Endothelial cell of umbilical vein (primary cell): ENCODE measurements at regions not wholly inside any gene's neighbourhood (a gene's known extent, or its start where the extent isn't known, plus 50 kb on each side); places are given as distances from the start of the nearest gene placed in this dataset.

Experiments used
- BruUV-seq: library from RNA; stranded (reverse); fragments of 400-500 nt; replicated peaks from 2 replicates; lab custom pipeline; 2021; lab: Mats Ljungman, UMichigan
- CTCF ChIA-PET: fragments of 300-600, 350-600 bp; sonication (Branson Sonifier 250); formaldehyde crosslinking; loops from one replicate; lab custom pipeline; 2021; ENCODE audit warnings: antibody characterized with exemption, inconsistent platforms; lab: Charles Lee
- POLR2A ChIA-PET: fragments of 300-600, 350-600 bp; sonication (Branson Sonifier 250); formaldehyde crosslinking; loops from one replicate; lab custom pipeline; 2021; ENCODE audit warnings: antibody characterized with exemption, inconsistent platforms; lab: Charles Lee
- DNase-seq: peaks from one replicate; pipeline ENCODE4 v3.0.0-alpha.2; 2011; ENCODE audit warnings: low read depth, low spot score
- FAIRE-seq: peaks from 2 replicates; lab custom pipeline; 2011; peaks lifted over from hg19 to GRCh38; lab: Jason Lieb, UNC
- H2AFZ ChIP-seq: 2 replicates; pipeline ENCODE4 v1.6.0; 2012; ENCODE audit warnings: low read depth, low read length, control low read depth, inconsistent platforms
- H3K27ac ChIP-seq: 2 replicates; pipeline ENCODE4 v1.5.1; 2011; ENCODE audit warnings: low read depth, mild to moderate bottlenecking, control low read depth, low read length, moderate library complexity; ENCODE audit not compliant: insufficient read depth
- H3K27me3 ChIP-seq, 2 experiments: 2 replicates each; pipeline versions ENCODE4 v1.6.0 to v1.6.1; 2011; ENCODE audit warnings: low read length in 2 of 2, mixed read lengths in 1 of 2; ENCODE audit not compliant: control insufficient read depth in 2 of 2, insufficient read depth in 2 of 2
- H3K36me3 ChIP-seq, 2 experiments: 2 replicates in 1 of 2; 3 replicates in 1 of 2; pipeline ENCODE4 v1.5.1; 2011; ENCODE audit warnings: low read length in 2 of 2, mild to moderate bottlenecking in 1 of 2, moderate library complexity in 1 of 2; ENCODE audit not compliant: control insufficient read depth in 2 of 2, insufficient read depth in 2 of 2; ENCODE audit errors: extremely low read depth in 1 of 2
- H3K4me1 ChIP-seq: 3 replicates; pipeline ENCODE4 v1.5.1; 2011; ENCODE audit warnings: mild to moderate bottlenecking, low read length; ENCODE audit not compliant: control insufficient read depth, insufficient read depth; ENCODE audit errors: extremely low read depth
- H3K4me2 ChIP-seq: 2 replicates; pipeline ENCODE4 v1.6.1; 2011; ENCODE audit warnings: low read length, control low read depth, mixed read lengths; ENCODE audit not compliant: insufficient read depth
- H3K4me3 ChIP-seq, 3 experiments: fragments of 200-600 bp in 1 of 3; sonication (generic), shearing (Covaris generic) in 1 of 3; replicated peaks in 1 of 3; 2 replicates each; pipeline ENCODE4 v1.5.1; 2011 to 2016; ENCODE audit warnings: control low read depth in 3 of 3, low read length in 3 of 3, mild to moderate bottlenecking in 2 of 3, inconsistent platforms in 1 of 3, low read depth in 1 of 3, moderate library complexity in 1 of 3; ENCODE audit not compliant: insufficient read depth in 1 of 3
- H3K79me2 ChIP-seq: 2 replicates; pipeline ENCODE4 v1.6.0; 2012; ENCODE audit warnings: low read length, inconsistent platforms; ENCODE audit not compliant: control insufficient read depth, insufficient read depth
- H3K9ac ChIP-seq: replicated peaks from 2 replicates; pipeline ENCODE3; 2011; ENCODE audit warnings: low read length, control low read depth; ENCODE audit not compliant: insufficient read depth; ENCODE audit errors: extremely low read depth
- H3K9me1 ChIP-seq: replicated peaks from 3 replicates; pipeline ENCODE4 v1.6.0; 2011; ENCODE audit warnings: mild to moderate bottlenecking, low read length; ENCODE audit not compliant: control insufficient read depth, insufficient read depth; ENCODE audit errors: extremely low read depth
- H3K9me3 ChIP-seq: replicated peaks from 2 replicates; pipeline ENCODE4 v1.5.1; 2012; ENCODE audit warnings: low read length, inconsistent platforms; ENCODE audit not compliant: control insufficient read depth, insufficient read depth
- H4K20me1 ChIP-seq: replicated peaks from 2 replicates; pipeline ENCODE3; 2011; ENCODE audit warnings: mild to moderate bottlenecking, low read length; ENCODE audit not compliant: control insufficient read depth, insufficient read depth; ENCODE audit errors: extremely low read depth
- EZH2 ChIP-seq: IDR thresholded peaks from 2 replicates; pipeline ENCODE4 v1.6.1; 2012; ENCODE audit warnings: borderline replicate concordance, low read depth, mild to moderate bottlenecking, moderate library complexity, low read length, inconsistent platforms; ENCODE audit not compliant: severe bottlenecking
- FOS ChIP-seq: IDR thresholded peaks from 2 replicates; pipeline ENCODE4 v1.6.1; 2011; ENCODE audit warnings: mild to moderate bottlenecking, low read length, moderate library complexity, borderline replicate concordance; ENCODE audit not compliant: insufficient read depth
- GATA2 ChIP-seq: IDR thresholded peaks from 2 replicates; pipeline ENCODE4 v1.7.0; 2011; ENCODE audit warnings: low read depth, mild to moderate bottlenecking, moderate library complexity, mixed read lengths, low read length; ENCODE audit not compliant: insufficient read length, insufficient read depth
- JUN ChIP-seq: IDR thresholded peaks from 2 replicates; pipeline ENCODE4 v1.6.1; 2011; ENCODE audit warnings: borderline replicate concordance, low read depth; ENCODE audit not compliant: insufficient read length, insufficient read depth
- MYC ChIP-seq: IDR thresholded peaks from one replicate; pipeline ENCODE4 v1.6.1; 2011; ENCODE audit warnings: mild to moderate bottlenecking, low read depth, low read length
- POLR2A ChIP-seq: IDR thresholded peaks from 2 replicates; pipeline ENCODE4 v1.6.1; 2012; ENCODE audit warnings: low read depth, mild to moderate bottlenecking, control low read depth, low read length
- POLR2AphosphoS5 ChIP-seq: IDR thresholded peaks from 2 replicates; pipeline ENCODE4 v1.6.1; 2012; ENCODE audit warnings: low read depth, mild to moderate bottlenecking, control low read depth, low read length, moderate library complexity; ENCODE audit not compliant: insufficient read depth
- dilution Hi-C: fragments of 300-500 bp; cut with MboI; formaldehyde crosslinking; loops from one replicate; pipeline ENCODE4 v1.15.0; 2019; ENCODE audit warnings: low sequenced_read_pairs; ENCODE audit not compliant: extremely low pct_ligation_motif_present
- intact Hi-C: fragments of 100-400 bp; cut with micrococcal nuclease; formaldehyde crosslinking; loops from one replicate; pipeline ENCODE4 v1.10.0; 2022
- TF ChIP-seq, protein P1 (sequence below): IDR thresholded peaks from 2 replicates; pipeline ENCODE4 v1.6.1; 2011; ENCODE audit not compliant: insufficient read depth, insufficient read length
- TF ChIP-seq, protein P2 (sequence below), 2 donors: IDR thresholded peaks; 1 replicate in 1 of 2; 2 replicates in 1 of 2; pipeline ENCODE4 v1.5.1; 2011; ENCODE audit warnings: low read length in 2 of 2, mild to moderate bottlenecking in 2 of 2, moderate library complexity in 2 of 2, control low read depth in 1 of 2, inconsistent platforms in 1 of 2, low read depth in 1 of 2; ENCODE audit not compliant: insufficient read depth in 1 of 2; ENCODE audit errors: extremely low read depth in 1 of 2

DNA sequence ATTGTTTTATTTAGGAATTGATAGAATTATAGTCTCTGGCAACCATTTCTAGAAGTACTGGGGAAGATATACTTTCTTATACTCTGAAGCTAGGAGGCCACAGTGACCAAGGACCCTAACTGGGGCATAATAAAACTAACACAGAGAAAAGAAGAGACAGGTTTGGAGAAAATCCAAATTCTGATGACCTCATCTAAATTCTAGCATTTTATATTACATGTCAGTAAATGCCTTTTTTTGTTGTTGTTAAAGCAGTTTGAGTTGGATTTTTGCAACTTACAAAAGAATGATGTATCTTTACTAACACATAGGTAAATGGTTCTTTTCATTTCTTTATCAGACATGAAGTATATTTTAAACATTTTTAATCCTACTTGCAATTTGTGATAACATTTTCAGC, 933.3 kb downstream of the TMTC2 start:
- BruUV-seq = no TSS peak
- Histone ChIP-seq H2AFZ (no peak overlapping the region), H3K4me2 (no peak overlapping the region), H3K9me3 (no peaks in the 10 kb centered on the region), H3K4me1 (no peaks in the 10 kb centered on the region), H3K4me3 (no peak overlapping the region), H3K79me2 (no peaks in the 10 kb centered on the region), H3K27ac (no peak overlapping the region), H4K20me1 (no peaks in the 10 kb centered on the region), H3K27me3 (no peaks in the 10 kb centered on the region), H3K9me1 (no peaks in the 10 kb centered on the region), H3K36me3 (no peaks in the 10 kb centered on the region), H3K9ac (no peak overlapping the region)
- TF ChIP-seq POLR2A (no peak), POLR2AphosphoS5 (no peak), EZH2 (no peak), GATA2 (no peak), JUN (no peak), FOS (no peak), MYC (no peak)
- TF ChIP-seq, protein P1, sequence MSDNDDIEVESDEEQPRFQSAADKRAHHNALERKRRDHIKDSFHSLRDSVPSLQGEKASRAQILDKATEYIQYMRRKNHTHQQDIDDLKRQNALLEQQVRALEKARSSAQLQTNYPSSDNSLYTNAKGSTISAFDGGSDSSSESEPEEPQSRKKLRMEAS = no peak
- TF ChIP-seq, protein P2, sequence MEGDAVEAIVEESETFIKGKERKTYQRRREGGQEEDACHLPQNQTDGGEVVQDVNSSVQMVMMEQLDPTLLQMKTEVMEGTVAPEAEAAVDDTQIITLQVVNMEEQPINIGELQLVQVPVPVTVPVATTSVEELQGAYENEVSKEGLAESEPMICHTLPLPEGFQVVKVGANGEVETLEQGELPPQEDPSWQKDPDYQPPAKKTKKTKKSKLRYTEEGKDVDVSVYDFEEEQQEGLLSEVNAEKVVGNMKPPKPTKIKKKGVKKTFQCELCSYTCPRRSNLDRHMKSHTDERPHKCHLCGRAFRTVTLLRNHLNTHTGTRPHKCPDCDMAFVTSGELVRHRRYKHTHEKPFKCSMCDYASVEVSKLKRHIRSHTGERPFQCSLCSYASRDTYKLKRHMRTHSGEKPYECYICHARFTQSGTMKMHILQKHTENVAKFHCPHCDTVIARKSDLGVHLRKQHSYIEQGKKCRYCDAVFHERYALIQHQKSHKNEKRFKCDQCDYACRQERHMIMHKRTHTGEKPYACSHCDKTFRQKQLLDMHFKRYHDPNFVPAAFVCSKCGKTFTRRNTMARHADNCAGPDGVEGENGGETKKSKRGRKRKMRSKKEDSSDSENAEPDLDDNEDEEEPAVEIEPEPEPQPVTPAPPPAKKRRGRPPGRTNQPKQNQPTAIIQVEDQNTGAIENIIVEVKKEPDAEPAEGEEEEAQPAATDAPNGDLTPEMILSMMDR (IDR thresholded peaks at IDR 0.05; ENCODE audit: extremely low read depth in 1 of 2, insufficient read depth in 1 of 2, low read depth in 1 of 2, low read length in 2 of 2) = no peak
- ChIA-PET POLR2A (no interaction called here), CTCF (no interaction called here)
- FAIRE-seq = no peak
- DNase-seq = no peak
- dilution Hi-C loops = no loop called here
- intact Hi-C loops = no loop called here
